ENCODE measurements at regions not wholly inside any gene's neighbourhood (a gene's known extent, or its start where the extent isn't known, plus 50 kb on each side); places are given as distances from the start of the nearest gene placed in this dataset.

DNA sequence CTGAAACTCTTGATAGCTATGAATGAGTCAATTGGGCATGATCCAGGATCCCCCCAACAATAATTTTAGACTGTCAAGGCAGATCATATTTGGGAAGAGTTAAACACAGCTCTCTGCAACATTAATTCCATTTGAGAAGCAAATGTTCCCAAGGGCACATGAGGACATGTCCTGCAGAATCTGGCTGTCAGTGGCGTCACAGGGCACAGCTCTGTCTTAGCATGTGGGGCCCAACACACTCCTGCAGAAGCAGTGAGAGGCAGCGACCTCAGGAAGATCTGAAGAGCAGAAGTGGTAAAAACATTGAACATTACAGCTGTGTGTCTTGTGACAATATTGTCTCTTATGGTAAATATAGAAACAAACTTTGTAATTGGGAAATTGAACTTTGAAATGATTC is 197.1 kb upstream of the PBX1 start:
- DNase-seq (ENCODE audit: low spot score) = no peak
- Mint-ChIP-seq H3K9me3 (ENCODE audit: low read depth) (peaks cover 8% of the 10 kb centered on the region), H3K4me1 (ENCODE audit: low read depth) (no peaks in the 10 kb centered on the region), H3K4me3 (ENCODE audit: unreplicated experiment) (no peak overlapping the region), H3K27ac (ENCODE audit: unreplicated experiment) (no peak overlapping the region), H3K36me3 (ENCODE audit: low read depth) (no peaks in the 10 kb centered on the region), H3K27me3 (ENCODE audit: low read depth) (peaks cover 2% of the 10 kb centered on the region)
- TF ChIP-seq, protein P1, sequence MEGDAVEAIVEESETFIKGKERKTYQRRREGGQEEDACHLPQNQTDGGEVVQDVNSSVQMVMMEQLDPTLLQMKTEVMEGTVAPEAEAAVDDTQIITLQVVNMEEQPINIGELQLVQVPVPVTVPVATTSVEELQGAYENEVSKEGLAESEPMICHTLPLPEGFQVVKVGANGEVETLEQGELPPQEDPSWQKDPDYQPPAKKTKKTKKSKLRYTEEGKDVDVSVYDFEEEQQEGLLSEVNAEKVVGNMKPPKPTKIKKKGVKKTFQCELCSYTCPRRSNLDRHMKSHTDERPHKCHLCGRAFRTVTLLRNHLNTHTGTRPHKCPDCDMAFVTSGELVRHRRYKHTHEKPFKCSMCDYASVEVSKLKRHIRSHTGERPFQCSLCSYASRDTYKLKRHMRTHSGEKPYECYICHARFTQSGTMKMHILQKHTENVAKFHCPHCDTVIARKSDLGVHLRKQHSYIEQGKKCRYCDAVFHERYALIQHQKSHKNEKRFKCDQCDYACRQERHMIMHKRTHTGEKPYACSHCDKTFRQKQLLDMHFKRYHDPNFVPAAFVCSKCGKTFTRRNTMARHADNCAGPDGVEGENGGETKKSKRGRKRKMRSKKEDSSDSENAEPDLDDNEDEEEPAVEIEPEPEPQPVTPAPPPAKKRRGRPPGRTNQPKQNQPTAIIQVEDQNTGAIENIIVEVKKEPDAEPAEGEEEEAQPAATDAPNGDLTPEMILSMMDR (IDR thresholded peaks at IDR 0.05) = no peak

DNA sequence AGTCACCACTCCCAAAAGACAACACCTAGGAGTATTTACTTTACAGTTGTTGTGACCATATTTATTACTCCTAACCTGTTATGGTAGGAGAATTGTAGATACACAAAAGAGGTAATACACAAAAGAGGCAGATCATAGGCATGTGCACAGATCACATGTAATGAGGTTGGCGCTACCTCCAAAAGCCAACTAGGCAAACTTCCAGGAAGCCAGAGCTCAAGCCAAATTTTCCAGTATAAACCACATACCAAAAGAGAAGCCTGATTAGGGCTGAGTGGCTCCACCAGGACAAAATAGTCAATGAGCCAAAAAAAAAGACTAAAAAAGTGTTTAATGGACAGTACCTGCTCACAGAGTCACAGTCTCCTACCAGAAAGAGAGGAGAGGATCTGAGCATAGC is 195.0 kb upstream of the PBX1 start:
- Mint-ChIP-seq H3K36me3 (ENCODE audit: low read depth) (no peaks in the 10 kb centered on the region), H3K27ac (ENCODE audit: unreplicated experiment) (no peak overlapping the region), H3K4me1 (ENCODE audit: low read depth) (no peaks in the 10 kb centered on the region), H3K9me3 (ENCODE audit: low read depth) (peaks cover 13% of the 10 kb centered on the region), H3K27me3 (ENCODE audit: low read depth) (no peaks in the 10 kb centered on the region), H3K4me3 (ENCODE audit: unreplicated experiment) (no peak overlapping the region)
- DNase-seq (ENCODE audit: low spot score) = no peak
- TF ChIP-seq, protein P1 (IDR thresholded peaks at IDR 0.05) = no peak

DNA sequence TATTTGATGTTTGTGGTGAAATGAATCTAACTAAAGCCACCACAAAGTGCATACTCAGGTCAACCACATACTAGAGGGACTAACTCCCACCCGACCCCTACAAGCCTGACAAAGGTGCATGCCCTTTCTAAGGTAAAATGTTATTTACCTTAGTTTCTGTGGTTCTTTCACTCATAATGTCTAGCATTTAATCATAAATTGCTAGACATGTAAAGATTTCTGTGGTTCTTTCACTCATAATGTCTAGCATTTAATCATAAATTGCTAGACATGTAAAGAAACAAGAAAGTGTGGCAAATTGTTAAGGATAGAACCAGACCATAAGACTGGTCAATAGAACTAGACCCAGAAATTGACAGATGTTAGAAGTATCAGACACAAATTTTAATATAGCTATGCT is 193.0 kb upstream of the PBX1 start:
- H3K27me3 Mint-ChIP-seq (ENCODE audit: low read depth) = no peaks in the 10 kb centered on the region
- H3K9me3 Mint-ChIP-seq (ENCODE audit: low read depth) = peaks cover 13% of the 10 kb centered on the region
- no peak overlapping the region for H3K4me3 Mint-ChIP-seq (ENCODE audit: unreplicated experiment)
- TF ChIP-seq, protein P1 (IDR thresholded peaks at IDR 0.05) = no peak
- H3K36me3 Mint-ChIP-seq (ENCODE audit: low read depth) = no peaks in the 10 kb centered on the region
- peaks cover 8% of the 10 kb centered on the region for H3K4me1 Mint-ChIP-seq (ENCODE audit: low read depth)
- H3K27ac Mint-ChIP-seq (ENCODE audit: unreplicated experiment) = no peak overlapping the region
- no peak for DNase-seq (ENCODE audit: low spot score)

DNA sequence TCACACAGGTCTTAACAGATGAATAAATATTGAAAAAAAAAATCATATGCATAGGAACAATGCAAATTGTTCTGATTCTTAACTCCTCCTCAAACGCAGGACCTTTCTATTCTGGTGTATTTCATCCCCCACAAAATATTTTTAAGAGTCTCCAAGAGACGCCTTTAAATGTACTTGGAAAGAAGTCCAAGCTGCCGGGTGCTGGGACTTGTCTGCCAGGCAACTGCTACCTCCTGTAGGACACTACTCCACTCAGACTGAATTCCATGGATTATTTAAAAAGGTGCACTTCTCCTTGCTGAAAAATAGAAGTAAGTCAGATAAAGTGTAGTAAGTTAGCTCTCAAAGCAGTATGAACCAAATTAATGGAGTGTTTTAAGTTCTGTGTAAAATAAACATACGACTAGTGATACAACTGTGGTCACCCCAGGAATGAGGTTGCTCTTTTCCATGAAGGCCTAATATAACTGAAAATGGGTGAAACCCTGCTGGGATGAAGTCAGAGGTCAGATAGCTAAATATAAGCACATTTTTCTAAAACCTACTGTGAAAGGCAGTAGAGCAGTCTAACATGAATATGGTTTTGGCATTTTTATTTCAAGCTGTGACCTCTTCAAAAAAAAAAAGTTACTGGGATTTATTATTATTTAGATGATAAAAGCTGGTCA is 189.2 kb upstream of the PBX1 start:
- Mint-ChIP-seq H3K9me3 (ENCODE audit: low read depth) (peaks cover 24% of the 10 kb centered on the region), H3K27me3 (ENCODE audit: low read depth) (peaks cover 10% of the 10 kb centered on the region), H3K27ac (ENCODE audit: unreplicated experiment) (no peak overlapping the region), H3K4me3 (ENCODE audit: unreplicated experiment) (no peak overlapping the region), H3K4me1 (ENCODE audit: low read depth) (peaks cover 8% of the 10 kb centered on the region), H3K36me3 (ENCODE audit: low read depth) (no peaks in the 10 kb centered on the region)
- no peak for DNase-seq (ENCODE audit: low spot score)
- TF ChIP-seq, protein P1 (IDR thresholded peaks at IDR 0.05) = no peak

DNA sequence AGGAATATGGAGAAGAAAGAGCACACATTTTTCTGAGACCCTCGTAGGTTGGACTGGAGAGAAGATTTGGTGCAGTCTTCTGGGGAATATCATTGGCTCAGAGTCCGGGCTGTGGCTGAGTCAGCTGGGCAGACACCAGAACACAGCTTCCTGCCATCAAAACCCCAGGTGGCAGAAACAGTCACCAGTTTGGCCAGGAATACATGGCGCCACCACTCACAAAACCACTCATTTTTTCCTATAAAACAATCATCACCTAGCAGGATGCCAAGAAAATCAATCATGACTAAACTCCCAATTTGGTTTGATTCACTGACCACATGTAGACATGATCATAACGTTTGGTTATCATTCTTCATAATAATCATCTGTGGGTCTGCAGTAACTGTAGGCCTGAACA is 178.1 kb upstream of the PBX1 start:
- Mint-ChIP-seq H3K27me3 (ENCODE audit: low read depth) (peaks cover 7% of the 10 kb centered on the region), H3K27ac (ENCODE audit: unreplicated experiment) (no peak overlapping the region), H3K36me3 (ENCODE audit: low read depth) (no peaks in the 10 kb centered on the region), H3K4me3 (ENCODE audit: unreplicated experiment) (no peak overlapping the region), H3K9me3 (ENCODE audit: low read depth) (no peaks in the 10 kb centered on the region), H3K4me1 (ENCODE audit: low read depth) (no peaks in the 10 kb centered on the region)
- TF ChIP-seq, protein P1 (IDR thresholded peaks at IDR 0.05) = no peak
- DNase-seq (ENCODE audit: low spot score) = no peak
